ENCODE measurements at regions not wholly inside any gene's neighbourhood (a gene's known extent, or its start where the extent isn't known, plus 50 kb on each side); places are given as distances from the start of the nearest gene placed in this dataset.
"Not testable (repeated sequence)": the region's sequence is repeated elsewhere in the genome, so short reads cannot be mapped to it uniquely, and the experiment has no call there.

DNA sequence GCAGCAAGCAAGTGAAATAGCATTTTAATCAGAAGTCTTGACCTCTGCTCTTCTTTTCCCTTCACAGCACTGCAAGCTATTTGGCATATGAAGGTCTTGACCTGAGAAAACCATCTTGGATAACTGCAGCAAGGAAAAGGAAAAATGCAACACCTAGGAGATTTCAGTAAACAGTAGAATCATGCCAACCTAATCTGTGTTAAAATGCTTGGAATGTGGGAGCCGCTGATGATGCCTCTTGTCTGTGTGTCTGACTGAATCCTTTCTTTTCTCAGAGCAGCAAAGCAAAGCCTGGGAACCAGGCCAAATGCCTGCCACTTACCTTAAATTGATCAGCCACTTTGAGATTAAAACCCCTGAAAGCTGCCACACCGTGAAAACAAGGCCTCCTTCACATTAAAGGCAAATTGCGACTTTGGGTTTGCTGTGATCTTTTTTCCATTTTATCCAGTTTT, 80.4 kb upstream of the CDK6 start:
- no peak for DNase-seq (ENCODE audit: low read depth, low spot score)

DNA sequence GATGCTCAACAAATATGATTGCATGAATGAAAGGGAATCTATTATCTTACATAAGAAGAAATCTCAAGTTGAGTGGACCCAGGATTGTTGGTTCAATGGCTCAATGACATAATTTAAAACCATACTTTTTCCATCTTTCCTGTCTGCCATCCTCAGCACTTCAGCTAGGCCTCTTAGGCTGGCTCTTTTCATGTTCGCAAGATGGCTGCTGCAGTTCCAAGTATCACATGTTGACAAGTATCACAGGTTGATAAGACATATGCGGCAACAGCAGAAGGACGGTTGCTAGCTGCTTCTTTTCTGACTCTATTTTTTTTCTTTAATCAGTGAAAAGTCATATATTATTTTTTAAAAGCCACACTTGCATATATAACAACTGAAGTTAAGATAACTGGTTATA, 79.0 kb upstream of the CDK6 start:
- DNase-seq (ENCODE audit: low read depth, low spot score), result no peak

DNA sequence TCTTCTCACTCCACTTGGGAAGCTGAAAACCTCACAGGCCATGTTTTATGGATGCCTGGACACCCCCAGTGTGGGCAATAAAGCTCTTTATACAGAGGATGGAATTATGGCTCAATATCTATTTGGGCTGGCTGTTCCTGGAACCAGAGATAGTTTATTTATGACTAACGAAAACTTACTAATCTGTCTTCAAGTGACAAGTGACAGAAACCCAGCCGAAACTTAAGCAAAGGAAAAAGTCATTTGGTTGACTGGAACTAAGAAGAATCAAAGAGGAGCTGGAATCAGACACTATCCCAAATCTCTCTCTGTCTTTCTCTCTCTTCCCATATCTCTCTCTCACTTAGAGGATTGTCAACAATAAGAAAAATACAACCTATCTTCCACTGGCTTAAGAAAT, 78.3 kb upstream of the CDK6 start:
- DNase-seq (ENCODE audit: low read depth, low spot score), result no peak

DNA sequence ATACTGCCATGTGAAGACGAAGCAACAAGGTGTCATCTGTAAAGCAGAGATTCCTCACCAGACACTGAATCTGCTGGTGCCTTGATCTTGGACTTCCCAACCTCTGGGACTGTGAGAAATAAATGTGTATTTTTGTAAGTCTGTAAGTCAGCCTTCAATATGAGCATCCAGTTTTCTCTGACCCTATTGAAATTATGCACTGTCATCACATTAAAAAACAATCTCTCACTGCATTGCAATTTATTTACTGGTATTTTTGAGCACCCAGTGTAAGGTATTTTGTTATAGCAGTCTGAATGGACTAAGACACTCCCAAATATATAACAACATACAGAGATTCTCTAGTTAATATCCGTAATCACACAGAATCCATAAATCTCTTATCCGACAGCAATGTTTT, 77.5 kb upstream of the CDK6 start:
- DNase-seq (ENCODE audit: low read depth, low spot score), result no peak

DNA sequence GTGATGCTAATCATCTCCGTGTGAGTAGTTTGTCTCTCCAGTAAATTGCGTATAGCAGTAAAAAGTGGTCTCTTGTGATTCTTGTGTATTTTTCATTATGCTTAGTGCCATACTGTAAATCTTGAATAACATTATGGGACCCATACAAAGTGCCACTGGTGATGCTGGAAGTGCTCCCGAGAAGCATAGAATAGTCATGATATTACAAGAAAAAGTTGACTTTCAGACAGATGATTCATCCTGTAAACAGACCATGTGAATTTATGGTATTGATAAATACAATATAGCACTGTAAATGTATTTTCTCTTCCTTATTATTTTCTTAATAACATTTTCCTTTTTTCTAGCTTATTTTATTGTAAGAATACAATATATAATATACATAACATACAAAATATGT, 74.6 kb upstream of the CDK6 start:
- no peak for DNase-seq (ENCODE audit: low read depth, low spot score)

DNA sequence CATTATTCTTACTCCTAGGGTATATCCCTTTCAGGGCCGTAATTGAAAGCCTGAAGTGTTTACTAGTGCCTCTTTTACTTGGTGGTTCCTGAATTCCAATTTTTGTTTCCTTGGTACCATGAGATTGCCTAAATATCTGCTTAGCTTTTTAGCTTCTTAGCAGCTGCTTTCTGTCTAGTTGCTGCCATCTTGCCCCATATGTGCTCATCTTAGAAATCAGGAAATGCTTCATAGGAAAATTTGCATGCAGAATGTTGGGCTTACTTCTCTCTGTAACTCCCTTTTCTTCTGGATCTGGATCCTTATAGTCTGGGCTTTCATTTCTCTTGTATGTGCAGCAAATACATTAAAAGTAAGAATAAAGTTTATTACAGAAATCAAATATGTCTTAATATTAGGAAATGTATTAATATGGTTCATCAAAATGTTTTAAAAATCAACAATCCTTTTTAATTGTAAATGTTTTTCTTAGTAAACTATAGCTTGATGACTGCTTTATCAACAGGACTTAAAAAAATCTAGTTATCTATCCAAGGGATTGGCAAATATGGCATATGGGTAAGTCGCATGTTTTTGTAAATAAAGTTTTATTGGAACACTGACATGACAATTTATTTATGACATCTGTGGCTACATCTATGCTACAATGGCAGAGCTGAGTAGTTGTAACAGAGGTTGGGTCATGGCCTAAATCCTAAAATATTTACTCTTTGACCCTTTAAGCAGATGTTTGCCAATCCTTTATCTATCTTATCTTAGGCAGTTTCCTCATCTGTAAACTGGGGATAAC, 73.5 kb upstream of the CDK6 start:
- DNase-seq (ENCODE audit: low read depth, low spot score), result no peak

DNA sequence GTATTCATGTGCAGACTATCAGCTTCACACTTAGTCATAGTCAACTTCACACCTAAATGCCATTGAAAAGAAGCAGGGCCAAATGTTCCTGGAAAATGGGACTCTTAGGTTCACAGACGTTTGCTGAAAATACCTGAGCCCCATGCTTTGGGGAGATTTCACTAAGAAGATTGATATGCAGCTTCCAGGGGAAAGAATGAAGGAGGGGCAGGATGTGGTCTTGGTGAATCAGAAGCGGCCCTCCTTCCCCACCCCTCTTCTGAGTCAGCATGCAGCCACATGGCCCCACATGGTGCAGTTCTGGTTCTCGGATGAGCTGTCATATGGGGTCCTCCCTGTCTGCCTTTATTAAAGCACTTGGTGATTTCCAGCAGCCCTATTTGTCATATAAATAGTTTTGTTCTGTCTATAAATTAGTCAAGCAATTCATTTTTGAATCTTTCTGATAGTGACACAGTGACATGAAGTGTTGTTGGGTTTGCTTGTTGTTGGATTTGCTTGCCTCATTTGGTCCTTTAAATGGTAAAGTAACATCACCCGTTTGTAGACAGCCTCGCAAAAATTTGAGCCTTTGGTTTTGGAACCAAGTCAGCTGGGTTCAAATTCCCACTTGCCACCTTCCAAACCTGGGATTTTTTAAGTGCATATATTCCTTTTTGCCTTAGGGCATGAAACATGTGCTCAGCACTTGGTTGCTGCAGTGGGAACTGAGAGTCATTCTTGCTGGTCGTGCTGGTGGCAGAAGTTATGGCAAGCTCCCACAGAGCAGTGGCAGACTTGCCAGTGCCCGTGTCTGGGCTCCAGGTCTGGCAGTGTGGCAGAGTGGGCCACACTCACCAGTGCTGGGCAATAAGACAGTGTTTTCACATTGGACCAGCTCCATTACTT, 68.1 kb upstream of the CDK6 start:
- DNase-seq (ENCODE audit: low read depth, low spot score), result peak; percentile 70

DNA sequence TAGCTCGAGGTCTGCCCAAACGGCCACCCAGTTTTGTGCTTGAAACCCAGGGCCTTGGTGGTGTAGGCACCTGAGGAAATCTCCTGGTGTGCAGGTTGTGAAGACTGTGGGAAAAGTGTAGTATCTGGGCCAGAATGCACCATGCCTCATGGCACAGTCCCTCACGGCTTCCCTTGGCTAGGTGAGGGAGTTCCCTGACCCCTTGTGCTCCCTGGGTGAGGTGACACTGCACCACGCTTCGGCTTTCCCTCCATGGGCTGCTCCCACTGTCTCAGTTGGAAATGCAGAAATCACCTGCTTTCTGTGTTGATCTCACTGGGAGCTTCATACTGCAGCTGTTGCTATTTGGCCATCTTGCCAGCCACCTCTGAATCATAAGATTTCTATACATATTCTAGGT, 62.4 kb upstream of the CDK6 start:
- DNase-seq (ENCODE audit: low read depth, low spot score), result no peak

DNA sequence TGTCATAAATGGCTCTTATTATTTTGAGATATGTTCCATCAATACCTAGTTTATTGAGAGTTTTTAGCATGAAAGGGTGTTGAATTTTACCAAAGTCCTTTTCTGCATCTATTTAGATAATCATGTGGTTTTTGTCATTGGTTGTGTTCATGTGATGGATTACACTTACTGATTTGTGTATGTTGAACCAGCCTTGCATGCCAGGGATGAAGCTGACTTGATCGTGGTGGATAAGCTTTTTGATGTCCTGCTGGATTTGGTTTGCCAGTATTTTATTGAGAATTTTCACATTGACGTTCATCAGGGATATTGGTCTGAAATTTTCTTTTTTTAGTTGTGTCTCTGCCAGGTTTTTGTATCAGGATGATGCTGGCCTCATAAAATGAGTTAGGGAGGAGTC, 58.5 kb upstream of the CDK6 start:
- not testable (repeated sequence) for DNase-seq (ENCODE audit: low read depth, low spot score)

DNA sequence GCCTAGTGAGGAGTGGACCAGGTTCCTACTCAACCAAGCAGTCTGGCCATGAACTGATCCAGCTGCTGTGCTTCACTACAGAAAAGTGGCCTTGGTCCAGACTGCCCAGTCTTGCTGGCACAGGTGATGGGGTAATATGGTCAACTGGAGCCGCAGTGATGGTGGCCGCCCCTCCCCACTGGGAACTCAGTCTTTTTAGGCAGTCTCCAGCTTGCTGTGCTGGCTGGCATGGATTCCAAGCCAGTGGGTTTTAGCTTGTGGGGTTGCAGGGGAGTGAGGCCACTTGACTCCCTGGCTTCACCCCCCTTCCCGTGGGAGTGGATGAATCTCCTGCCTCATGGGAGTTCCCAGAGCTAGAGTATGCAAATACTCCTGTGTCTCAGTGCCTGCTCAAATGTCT, 52.7 kb upstream of the CDK6 start:
- DNase-seq (ENCODE audit: low read depth, low spot score), result no peak

Measured in activated CD4-positive, CD25-positive, alpha-beta regulatory T cell treated with anti-CD3 and anti-CD28 coated beads, Interleukin-2, amount 50 U/mL, for 16 hours (primary cell).